Smooth muscle cell (in vitro differentiated cells): ENCODE measurements at regions not wholly inside any gene's neighbourhood (a gene's known extent, or its start where the extent isn't known, plus 50 kb on each side); places are given as distances from the start of the nearest gene placed in this dataset.

Source experiments
- DNase-seq: peaks from one replicate; lab custom pipeline; 2025; ENCODE audit not compliant: unreplicated experiment; lab: John Stamatoyannopoulos, UW
- H2AFZ ChIP-seq: fragments of 200-600 bp; sonication (generic); 2 replicates; pipeline ENCODE4 v1.6.0; 2016; ENCODE audit warnings: antibody characterized with exemption, low read depth, mild to moderate bottlenecking
- H3F3A ChIP-seq: fragments of 200-600 bp; sonication (generic); 2 replicates; pipeline ENCODE4 v1.6.0; 2017; ENCODE audit warnings: antibody characterized with exemption, low read depth
- H3K27ac ChIP-seq: fragments of 200-600 bp; sonication (generic); 2 replicates; pipeline ENCODE4 v1.5.1; 2016; ENCODE audit warnings: low read depth, mild to moderate bottlenecking
- H3K27me3 ChIP-seq: fragments of 200-600 bp; sonication (generic); 2 replicates; pipeline ENCODE4 v1.6.1; 2016; ENCODE audit warnings: low read depth, mild to moderate bottlenecking
- H3K36me3 ChIP-seq: fragments of 200-600 bp; sonication (generic); 2 replicates; pipeline ENCODE4 v1.5.1; 2016; ENCODE audit warnings: low read depth
- H3K4me1 ChIP-seq: fragments of 200-600 bp; sonication (generic); 2 replicates; pipeline ENCODE4 v1.5.1; 2016; ENCODE audit warnings: low read depth
- H3K4me2 ChIP-seq: fragments of 200-600 bp; sonication (generic); 2 replicates; pipeline ENCODE4 v1.6.0; 2016; ENCODE audit warnings: mild to moderate bottlenecking
- H3K4me3 ChIP-seq: fragments of 200-600 bp; sonication (generic); 2 replicates; pipeline ENCODE4 v1.5.1; 2016; ENCODE audit warnings: mild to moderate bottlenecking
- H3K79me2 ChIP-seq: fragments of 200-600 bp; sonication (generic); 2 replicates; pipeline ENCODE4 v1.6.0; 2016; ENCODE audit warnings: low read depth, mild to moderate bottlenecking
- H3K9ac ChIP-seq: fragments of 200-600 bp; sonication (generic); 2 replicates; pipeline ENCODE4 v1.6.0; 2016; ENCODE audit warnings: low read depth
- H3K9me3 ChIP-seq: fragments of 200-600 bp; sonication (generic); replicated peaks from 2 replicates; pipeline ENCODE4 v1.5.1; 2016; ENCODE audit warnings: low read depth
- H4K20me1 ChIP-seq: fragments of 200-600 bp; sonication (generic); 2 replicates; pipeline ENCODE4 v1.6.0; 2016; ENCODE audit warnings: low read depth
- CTCF ChIP-seq: fragments of 200-600 bp; sonication (generic); IDR thresholded peaks from 2 replicates; pipeline ENCODE4 v1.5.1; 2017; ENCODE audit warnings: borderline replicate concordance, mild to moderate bottlenecking, antibody characterized with exemption; ENCODE audit not compliant: insufficient read depth, poor library complexity, severe bottlenecking
- WGBS: methylation state at CpG from one replicate; pipeline ENCODE4 v1.1.7; 2016; ENCODE audit warnings: low lambda C conversion rate; 5-methylcytosine and 5-hydroxymethylcytosine counted together

GRCh38 chr17:14871921-14872320, 393.2 kb downstream of the PMP22 start:
- H3K36me3 ChIP-seq = no peaks in the 10 kb centered on the region
- peak overlapping the region; percentile 36 for H2AFZ ChIP-seq
- H3K4me3 ChIP-seq = no peak overlapping the region
- no peaks in the 10 kb centered on the region for H3K79me2 ChIP-seq
- no peaks in the 10 kb centered on the region for H4K20me1 ChIP-seq
- H3K9me3 ChIP-seq = no peaks in the 10 kb centered on the region
- TF ChIP-seq CTCF = no peak
- no peak overlapping the region for H3K9ac ChIP-seq
- H3K4me1 ChIP-seq = no peaks in the 10 kb centered on the region
- no peak overlapping the region for H3K4me2 ChIP-seq
- 94% methylated on average over 2 of the region's 2 CpGs for WGBS
- H3K27ac ChIP-seq = no peak overlapping the region
- no peaks in the 10 kb centered on the region for H3F3A ChIP-seq
- no peak for DNase-seq
- H3K27me3 ChIP-seq = no peaks in the 10 kb centered on the region

- no peaks in the 10 kb centered on the region for H3F3A ChIP-seq
- H3K4me3 ChIP-seq = no peak overlapping the region
- no peak overlapping the region for H3K4me2 ChIP-seq
- no peaks in the 10 kb centered on the region for H4K20me1 ChIP-seq
- no peak for DNase-seq
- no peaks in the 10 kb centered on the region for H3K36me3 ChIP-seq
- H3K9me3 ChIP-seq = no peaks in the 10 kb centered on the region
- no peak overlapping the region for H2AFZ ChIP-seq
- no peak overlapping the region for H3K27ac ChIP-seq
- no peak overlapping the region for H3K9ac ChIP-seq
- H3K79me2 ChIP-seq = no peaks in the 10 kb centered on the region
- H3K27me3 ChIP-seq = no peaks in the 10 kb centered on the region
- WGBS = 86% methylated on average over 7 of the region's 7 CpGs
- no peaks in the 10 kb centered on the region for H3K4me1 ChIP-seq
- no peak for TF ChIP-seq CTCF
These were observed 398.9 kb downstream of the PMP22 start for GRCh38 chr17:14866266-14866665.

GRCh38 chr17:14864127-14864526, 401.0 kb downstream of the PMP22 start:
- no peaks in the 10 kb centered on the region for H3K79me2 ChIP-seq
- H3K27ac ChIP-seq = no peak overlapping the region
- no peak overlapping the region for H3K4me3 ChIP-seq
- H3F3A ChIP-seq = no peaks in the 10 kb centered on the region
- no peak overlapping the region for H2AFZ ChIP-seq
- no peak for DNase-seq
- peaks cover 6% of the 10 kb centered on the region for H3K4me1 ChIP-seq
- no peaks in the 10 kb centered on the region for H3K9me3 ChIP-seq
- no peaks in the 10 kb centered on the region for H3K27me3 ChIP-seq
- H3K36me3 ChIP-seq = no peaks in the 10 kb centered on the region
- H3K4me2 ChIP-seq = no peak overlapping the region
- no peaks in the 10 kb centered on the region for H4K20me1 ChIP-seq
- TF ChIP-seq CTCF = no peak
- WGBS = 47% methylated on average over 1 of the region's 1 CpG
- H3K9ac ChIP-seq = no peak overlapping the region

- Histone ChIP-seq H3K9me3 (no peaks in the 10 kb centered on the region), H2AFZ (no peak overlapping the region), H3F3A (no peaks in the 10 kb centered on the region), H3K36me3 (no peaks in the 10 kb centered on the region), H3K4me1 (peaks cover 16% of the 10 kb centered on the region), H3K4me3 (no peak overlapping the region), H3K27ac (no peak overlapping the region), H3K4me2 (no peak overlapping the region), H4K20me1 (no peaks in the 10 kb centered on the region), H3K9ac (no peak overlapping the region), H3K27me3 (no peaks in the 10 kb centered on the region), H3K79me2 (no peaks in the 10 kb centered on the region)
- DNase-seq = no peak
- TF ChIP-seq CTCF = no peak
- WGBS = 11% methylated on average over 3 of the region's 3 CpGs
These were observed 405.6 kb downstream of the PMP22 start for GRCh38 chr17:14859542-14859941.
